Renal cortex interstitium (tissue), 11 donors: ENCODE measurements at regions not wholly inside any gene's neighbourhood (a gene's known extent, or its start where the extent isn't known, plus 50 kb on each side); places are given as distances from the start of the nearest gene placed in this dataset.

ENCODE experiments used
- DNase-seq, 11 donors: peaks; one replicate each; pipeline ENCODE4 v3.0.0-alpha.2; 2013; ENCODE audit warnings: low read depth in 9 of 11, low spot score in 4 of 11; ENCODE audit errors: extremely low read depth in 1 of 11

DNA sequence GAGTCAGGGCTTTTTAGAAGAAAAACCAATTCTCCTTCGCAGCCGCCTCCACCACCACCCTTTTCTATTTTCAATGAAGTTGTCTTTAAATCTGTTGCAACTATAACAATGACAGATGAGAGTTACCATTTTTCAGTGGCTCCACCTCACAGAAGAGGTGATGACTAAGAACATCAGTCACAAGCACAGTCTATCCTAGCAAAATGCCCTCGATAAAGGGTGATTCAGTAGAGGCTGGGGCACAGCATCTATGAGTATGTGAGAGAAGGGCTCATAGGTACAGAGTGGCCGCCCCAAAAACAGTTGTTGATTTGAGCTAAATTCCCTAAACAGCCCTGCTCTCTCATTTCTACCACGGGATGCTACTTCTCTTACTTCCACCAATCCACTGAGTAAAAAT lies 310.8 kb upstream of the MGAT5 start:
- no peak for DNase-seq

- DNase-seq: no peak
Measured at GRCh38 chr2:133945089-133945488, 308.8 kb upstream of the MGAT5 start.

DNA sequence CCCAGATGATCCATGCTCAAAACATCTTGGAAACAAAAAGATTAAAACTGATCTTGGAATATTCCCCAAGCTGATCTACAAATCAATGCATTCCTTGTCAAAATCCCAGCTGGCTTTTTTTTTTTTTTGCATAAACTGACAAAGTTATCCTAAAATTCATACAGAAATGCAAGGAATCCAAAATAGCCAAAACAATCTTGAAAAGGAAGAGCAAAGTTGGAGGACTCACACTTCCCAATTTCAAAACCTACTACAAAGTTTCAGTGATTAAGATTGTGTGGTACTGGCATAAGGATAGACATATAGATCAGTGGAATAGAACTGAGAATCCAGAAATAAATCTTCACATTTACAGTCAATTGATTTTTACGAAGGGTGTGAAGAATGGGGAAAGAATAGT lies 306.8 kb upstream of the MGAT5 start:
- no peak for DNase-seq

DNA sequence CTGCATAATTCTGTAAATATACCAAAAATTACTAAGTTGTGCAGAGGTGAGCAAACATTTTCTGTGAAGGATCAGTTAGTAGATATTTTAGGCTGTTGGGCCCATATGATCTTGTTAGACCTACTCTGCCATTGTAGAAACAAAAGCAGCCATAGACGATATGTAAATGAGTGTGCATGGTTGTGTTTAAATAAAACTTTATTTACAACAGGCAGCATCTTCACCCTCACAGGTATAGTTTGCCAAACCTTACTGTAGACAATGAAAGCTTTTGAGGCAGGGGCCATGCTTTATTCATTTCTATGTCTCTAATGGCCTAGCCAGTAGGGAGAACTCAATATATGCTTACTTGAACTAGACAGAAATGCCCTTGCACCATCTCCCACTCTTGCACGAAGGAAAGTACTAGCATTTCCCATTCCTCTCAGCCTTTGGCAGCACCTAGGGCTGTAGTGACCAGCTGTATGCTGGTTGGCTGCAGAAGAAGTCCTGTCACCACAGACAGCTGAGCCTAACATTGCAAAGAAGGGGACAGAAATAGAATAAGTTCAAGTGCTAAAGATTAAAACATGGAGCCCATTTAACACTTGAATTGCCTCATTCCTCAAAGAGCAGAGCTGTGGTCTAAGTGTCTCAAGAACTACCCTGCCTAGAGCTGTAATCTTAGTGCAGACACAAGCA lies 305.1 kb upstream of the MGAT5 start:
- no peak for DNase-seq

DNA sequence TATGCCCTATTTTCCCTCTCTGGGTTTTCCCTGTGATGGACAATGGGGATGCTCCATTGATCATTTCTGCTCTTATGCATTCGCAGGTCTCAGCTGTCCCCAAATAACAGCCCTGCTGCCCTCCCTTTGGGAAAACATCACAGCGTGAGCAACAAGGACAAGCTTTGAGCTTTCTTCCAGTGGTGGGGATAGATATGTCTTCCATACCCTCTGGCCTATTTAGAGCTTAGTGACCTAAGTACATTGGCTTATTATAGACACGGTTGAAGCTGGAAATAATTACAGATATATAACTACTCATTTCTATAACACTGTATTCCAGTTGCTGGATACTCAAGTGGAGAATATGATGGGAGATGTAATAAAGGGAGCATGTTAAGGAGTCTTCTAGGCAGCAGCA lies 304.3 kb upstream of the MGAT5 start:
- DNase-seq: no peak

DNA sequence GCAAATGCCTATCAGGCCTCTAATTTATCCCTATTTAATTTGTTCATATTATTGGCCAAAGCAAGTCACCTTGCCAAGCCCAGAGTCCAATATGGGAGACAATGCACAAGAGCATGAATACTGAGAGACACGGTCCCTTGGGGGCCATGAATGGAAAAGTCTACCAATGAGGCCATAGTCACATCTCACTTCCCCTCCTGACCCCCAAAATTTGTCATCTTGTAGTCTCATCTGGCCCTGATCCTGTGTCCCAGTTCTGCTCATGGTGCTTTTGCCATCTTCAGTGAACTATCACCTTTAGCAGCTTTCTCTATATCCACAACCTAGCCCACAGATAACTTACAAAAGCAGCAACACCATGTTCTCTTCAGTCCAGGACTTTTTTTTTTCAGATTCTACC lies 302.7 kb upstream of the MGAT5 start:
- no peak for DNase-seq

DNA sequence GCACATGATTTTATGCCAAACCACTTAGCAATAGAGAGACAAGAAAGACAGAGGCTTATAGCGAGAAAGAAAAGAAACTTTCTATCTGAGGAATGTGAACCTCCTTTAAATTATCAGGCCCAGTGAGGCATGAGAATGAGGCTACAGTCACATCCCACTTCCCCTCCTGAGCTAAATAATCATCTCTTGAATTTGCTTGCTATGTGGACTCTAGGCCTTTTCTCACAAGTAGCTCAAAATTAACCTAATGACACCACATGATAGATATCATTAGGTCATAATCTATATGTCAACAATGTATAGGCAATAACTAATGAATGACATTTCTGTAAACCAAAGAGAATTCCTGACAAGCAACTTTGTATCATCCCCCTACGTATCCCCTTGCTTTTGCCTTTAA lies 301.5 kb upstream of the MGAT5 start:
- no peak for DNase-seq

GRCh38 chr2:133952896-133953295 lies 301.0 kb upstream of the MGAT5 start:
- no peak for DNase-seq

- no peak for DNase-seq
Measured at GRCh38 chr2:133953524-133953923, 300.3 kb upstream of the MGAT5 start.

DNA sequence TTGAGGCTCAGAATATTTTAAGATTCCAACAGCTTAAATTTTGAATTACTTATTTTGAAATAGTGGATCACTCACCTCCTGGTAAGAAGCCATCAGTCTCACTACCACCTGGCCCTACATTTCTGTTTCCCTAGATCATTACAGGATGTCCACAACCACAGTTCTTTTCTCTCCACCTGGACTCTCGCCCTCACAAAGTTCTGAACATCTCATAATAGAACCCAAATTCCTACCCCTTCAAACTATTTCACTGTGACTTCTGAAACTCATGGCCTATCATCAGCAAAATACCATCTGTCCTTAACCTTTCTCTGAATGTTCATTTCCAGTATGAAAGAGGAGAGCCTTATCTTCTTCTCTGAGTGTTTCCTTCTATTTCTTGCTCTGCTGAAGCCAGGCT lies 299.2 kb upstream of the MGAT5 start:
- DNase-seq: no peak

DNA sequence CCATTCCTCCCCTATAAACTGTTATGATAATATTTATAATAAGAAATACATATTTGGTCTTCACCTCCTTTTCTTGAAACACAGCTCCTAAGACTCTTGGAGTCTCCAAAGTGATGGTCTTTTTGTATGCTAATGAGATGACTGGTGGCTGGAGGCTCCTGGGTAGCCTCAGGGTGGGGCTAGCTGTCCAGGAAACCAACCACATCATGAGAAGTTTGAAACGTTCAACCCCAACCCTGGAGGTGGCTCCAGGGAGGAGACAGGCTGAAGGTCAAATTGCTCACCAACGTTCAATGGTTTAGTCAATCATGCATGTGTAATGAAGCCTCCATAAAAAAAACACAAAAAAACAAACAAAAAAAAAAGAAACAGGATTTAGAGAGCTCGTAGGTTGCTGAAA lies 298.7 kb upstream of the MGAT5 start:
- no peak for DNase-seq

DNA sequence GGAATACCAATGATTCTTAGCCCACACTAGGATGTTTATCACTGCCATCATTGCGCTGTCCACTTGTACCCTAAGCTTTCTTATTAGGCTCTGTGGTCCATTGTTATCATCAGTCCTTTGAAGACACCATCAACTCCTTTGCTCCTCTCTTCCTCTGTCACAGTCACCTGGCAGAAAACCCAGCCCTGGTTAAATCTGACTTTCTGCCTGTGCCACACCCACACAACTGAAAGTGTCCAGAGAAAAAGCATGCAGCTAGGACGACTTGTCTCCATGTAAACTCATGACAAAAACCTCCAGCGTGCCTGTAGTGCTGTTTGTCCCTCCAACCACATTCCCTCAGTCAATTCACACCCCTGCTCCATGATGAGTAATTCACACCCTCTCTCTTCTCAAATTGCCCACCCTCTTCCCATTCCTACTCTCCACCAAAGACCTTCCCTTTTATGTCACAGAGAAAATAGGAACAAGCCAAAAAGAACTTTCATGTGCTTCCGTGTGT lies 297.4 kb upstream of the MGAT5 start:
- no peak for DNase-seq

- no peak for DNase-seq
Measured at GRCh38 chr2:133957724-133958480, 296.0 kb upstream of the MGAT5 start.

DNA sequence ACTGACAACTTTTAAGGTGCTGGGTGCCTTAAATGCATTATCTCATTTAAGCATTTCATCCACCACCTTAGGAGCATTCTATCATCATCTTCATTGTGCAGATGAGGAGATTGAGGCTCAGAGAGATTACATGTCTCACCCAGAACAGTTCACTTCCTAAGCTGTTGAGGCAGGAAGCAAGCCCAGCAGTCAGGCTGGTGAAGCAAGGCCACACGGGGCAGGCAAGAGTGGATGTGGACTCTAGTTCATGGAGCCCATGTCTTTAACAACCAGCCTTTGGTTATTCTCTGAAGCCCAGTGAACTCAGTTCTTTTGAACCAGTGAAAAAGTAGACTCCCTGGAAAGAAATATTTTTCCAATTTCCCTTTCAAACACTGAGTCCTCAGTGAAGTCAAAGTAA lies 294.8 kb upstream of the MGAT5 start:
- no peak for DNase-seq

DNA sequence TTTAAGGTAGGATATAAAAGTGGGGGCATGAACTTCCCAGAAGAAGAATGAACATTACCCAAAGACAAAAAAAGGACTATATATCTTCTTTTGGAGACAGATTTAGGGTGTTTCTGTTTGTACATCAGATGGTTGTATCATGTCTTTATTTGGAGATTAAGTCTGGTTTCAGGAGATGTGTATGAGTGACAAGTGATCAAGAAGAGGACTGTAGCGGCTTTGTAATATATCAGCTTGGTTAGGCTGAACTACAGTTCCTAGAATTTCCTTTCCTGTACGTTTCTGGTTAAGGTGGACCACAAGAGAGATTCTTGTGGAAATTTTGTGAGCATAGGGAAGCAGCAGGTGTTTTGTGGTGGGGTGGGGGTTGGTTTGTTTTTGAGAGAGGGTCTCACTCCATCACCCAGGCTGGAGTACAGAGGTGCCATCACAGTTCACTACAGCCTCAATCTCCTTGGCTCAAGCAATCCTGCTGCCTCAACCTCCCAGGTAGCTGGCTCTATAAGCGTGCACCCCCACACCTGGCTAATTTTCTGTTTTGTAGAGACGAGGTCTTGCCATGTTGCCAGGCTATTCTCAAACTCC lies 287.1 kb upstream of the MGAT5 start:
- no peak for DNase-seq

- DNase-seq: no peak
Measured at GRCh38 chr2:133967326-133967725, 286.5 kb upstream of the MGAT5 start.

GRCh38 chr2:133968446-133968845 lies 285.4 kb upstream of the MGAT5 start:
- DNase-seq: no peak

DNA sequence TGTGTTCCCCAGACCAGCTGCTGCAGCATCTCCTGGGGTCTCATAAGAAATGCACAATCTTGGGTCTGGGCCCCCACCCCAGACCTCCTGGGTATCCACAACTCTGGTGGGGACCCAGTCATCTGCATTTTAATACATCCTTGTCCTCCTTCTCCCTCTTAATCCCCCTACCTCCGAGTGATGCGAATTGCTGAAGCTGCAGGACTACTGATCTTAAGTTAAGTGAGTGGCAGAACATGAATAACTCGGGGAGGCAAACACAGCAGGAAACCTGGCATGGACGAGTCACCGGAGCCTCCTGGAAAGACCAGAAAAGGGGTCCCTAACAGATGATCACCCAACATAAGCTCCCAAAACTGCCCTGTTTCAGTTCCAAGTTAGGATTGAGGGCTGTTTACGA lies 283.2 kb upstream of the MGAT5 start:
- no peak for DNase-seq

DNA sequence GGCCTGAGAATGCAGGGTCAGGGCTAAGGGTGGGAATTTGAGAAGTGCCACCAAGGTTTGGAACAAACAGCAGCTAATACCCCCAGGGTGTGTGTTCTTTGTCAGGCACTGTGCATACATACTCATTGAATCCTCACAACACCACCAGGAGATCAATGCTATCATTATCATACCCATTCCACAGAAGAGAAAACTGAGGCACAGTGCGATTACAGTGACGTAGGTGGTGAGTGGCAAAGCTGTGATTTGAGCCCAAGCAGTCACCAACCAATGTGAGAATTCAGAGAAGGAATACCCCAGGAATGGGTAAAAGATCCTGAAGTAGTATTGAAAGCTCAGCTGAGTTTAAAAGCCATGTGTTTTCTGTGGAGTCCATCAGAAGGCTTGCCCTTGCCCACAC lies 281.6 kb upstream of the MGAT5 start:
- no peak for DNase-seq

GRCh38 chr2:133972786-133973185 lies 281.1 kb upstream of the MGAT5 start:
- DNase-seq: no peak
